ENCODE measurements at regions not wholly inside any gene's neighbourhood (a gene's known extent, or its start where the extent isn't known, plus 50 kb on each side); places are given as distances from the start of the nearest gene placed in this dataset.

DNA sequence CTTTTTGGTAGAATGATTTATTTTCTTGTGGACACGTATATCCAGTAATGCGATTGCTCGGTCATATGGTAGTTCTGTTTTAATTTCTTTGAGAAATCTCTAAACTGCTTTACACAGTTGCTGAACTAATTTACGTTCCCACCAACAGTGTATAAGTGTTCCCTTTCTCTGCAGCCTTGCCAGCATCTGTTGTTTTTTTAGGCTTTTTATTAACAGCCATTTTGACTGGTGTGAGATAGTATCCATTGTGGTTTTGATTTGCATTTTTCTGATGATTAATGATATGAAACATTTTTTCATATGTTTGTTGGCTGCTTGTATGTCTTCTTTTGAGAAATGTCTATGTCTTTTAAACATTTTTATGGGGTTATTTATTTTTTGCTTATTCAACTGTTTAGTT is 196.7 kb downstream of the MOXD1 start:
- Histone ChIP-seq H3K4me1 (ENCODE audit: insufficient read depth) (no peaks in the 10 kb centered on the region), H3K9me3 (no peaks in the 10 kb centered on the region), H3K27me3 (no peaks in the 10 kb centered on the region), H3K36me3 (no peaks in the 10 kb centered on the region), H3K27ac (no peak overlapping the region), H3K4me3 (no peak overlapping the region)
- intact Hi-C loops (cut with DNase I) = no loop called here
- DNase-seq = no peak
- no peak for TF ChIP-seq POLR2A (IDR thresholded peaks at IDR 0.05)
- TF ChIP-seq EP300 (IDR thresholded peaks at IDR 0.05) = no peak
- TF ChIP-seq, protein P1, sequence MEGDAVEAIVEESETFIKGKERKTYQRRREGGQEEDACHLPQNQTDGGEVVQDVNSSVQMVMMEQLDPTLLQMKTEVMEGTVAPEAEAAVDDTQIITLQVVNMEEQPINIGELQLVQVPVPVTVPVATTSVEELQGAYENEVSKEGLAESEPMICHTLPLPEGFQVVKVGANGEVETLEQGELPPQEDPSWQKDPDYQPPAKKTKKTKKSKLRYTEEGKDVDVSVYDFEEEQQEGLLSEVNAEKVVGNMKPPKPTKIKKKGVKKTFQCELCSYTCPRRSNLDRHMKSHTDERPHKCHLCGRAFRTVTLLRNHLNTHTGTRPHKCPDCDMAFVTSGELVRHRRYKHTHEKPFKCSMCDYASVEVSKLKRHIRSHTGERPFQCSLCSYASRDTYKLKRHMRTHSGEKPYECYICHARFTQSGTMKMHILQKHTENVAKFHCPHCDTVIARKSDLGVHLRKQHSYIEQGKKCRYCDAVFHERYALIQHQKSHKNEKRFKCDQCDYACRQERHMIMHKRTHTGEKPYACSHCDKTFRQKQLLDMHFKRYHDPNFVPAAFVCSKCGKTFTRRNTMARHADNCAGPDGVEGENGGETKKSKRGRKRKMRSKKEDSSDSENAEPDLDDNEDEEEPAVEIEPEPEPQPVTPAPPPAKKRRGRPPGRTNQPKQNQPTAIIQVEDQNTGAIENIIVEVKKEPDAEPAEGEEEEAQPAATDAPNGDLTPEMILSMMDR (IDR thresholded peaks at IDR 0.05) = no peak
- WGBS, 3 donors = 72 to 95% (median 79%) methylated on average over 4 of the region's 4 CpGs

DNA sequence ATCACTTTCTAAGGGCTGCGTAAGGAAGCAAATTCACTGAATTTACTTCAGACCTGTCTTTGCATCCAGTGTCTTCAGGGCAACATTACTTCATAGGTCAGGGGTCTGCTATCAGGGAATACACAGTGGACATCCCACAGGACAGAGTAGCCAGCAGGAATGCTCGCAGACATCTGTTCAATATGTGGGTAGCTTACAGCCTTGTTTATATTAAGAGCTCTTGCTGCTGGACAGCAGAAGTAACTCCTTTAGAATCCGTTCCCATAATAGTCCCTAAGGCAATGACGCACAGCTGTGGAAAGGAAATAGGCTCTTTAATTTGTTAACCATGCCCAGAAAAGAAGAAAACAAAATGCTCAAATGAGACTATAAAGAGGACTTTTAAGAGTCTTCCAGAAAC is 198.7 kb downstream of the MOXD1 start:
- Histone ChIP-seq H3K4me1 (ENCODE audit: insufficient read depth) (no peaks in the 10 kb centered on the region), H3K27ac (no peak overlapping the region), H3K9me3 (no peaks in the 10 kb centered on the region), H3K4me3 (no peak overlapping the region), H3K27me3 (no peaks in the 10 kb centered on the region), H3K36me3 (no peaks in the 10 kb centered on the region)
- WGBS, 3 donors = 16 to 24% (median 21%) methylated on average over 4 of the region's 4 CpGs
- intact Hi-C loops (cut with DNase I) = no loop called here
- no peak for DNase-seq
- TF ChIP-seq, protein P1 (IDR thresholded peaks at IDR 0.05) = no peak
- TF ChIP-seq EP300 (IDR thresholded peaks at IDR 0.05) (no peak), POLR2A (IDR thresholded peaks at IDR 0.05) (no peak)

- Histone ChIP-seq H3K36me3 (no peaks in the 10 kb centered on the region), H3K4me3 (no peak overlapping the region), H3K9me3 (no peaks in the 10 kb centered on the region), H3K27ac (no peak overlapping the region), H3K27me3 (no peaks in the 10 kb centered on the region), H3K4me1 (ENCODE audit: insufficient read depth) (no peaks in the 10 kb centered on the region)
- 53 to 70% (median 68%) methylated on average over 3 of the region's 3 CpGs for whole genome bisulfite sequencing, 3 donors
- TF ChIP-seq, protein P1 (IDR thresholded peaks at IDR 0.05) = no peak
- TF ChIP-seq POLR2A (IDR thresholded peaks at IDR 0.05) (no peak), EP300 (IDR thresholded peaks at IDR 0.05) (no peak)
- DNase-seq = no peak
- intact Hi-C loops (cut with DNase I) = no loop called here
Measured at GRCh38 chr6:132199343-132199742, 201.9 kb downstream of the MOXD1 start.

DNA sequence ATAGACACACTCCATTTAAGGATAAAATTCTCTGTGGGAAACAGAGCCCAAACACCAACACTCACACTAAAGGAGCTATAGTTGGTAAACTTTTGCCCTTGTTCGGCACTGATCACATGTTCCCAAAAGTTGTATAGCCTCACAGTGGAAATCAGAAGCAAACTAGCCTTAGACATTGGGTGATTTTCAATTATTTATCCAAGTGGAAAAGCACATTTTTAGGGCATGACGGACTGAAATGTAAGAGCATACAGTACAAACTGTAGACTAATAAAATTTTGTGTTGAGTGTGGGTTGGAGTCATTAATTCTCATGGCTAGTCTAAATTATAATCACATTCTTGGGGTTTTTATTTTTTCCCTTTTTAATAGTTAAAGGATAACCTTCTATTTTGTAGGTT is 202.4 kb downstream of the MOXD1 start:
- intact Hi-C loops (cut with DNase I) = no loop called here
- DNase-seq = no peak
- H3K4me1 ChIP-seq (ENCODE audit: insufficient read depth) = no peaks in the 10 kb centered on the region
- H3K4me3 ChIP-seq = no peak overlapping the region
- H3K27me3 ChIP-seq = no peaks in the 10 kb centered on the region
- WGBS, 3 donors = 76 to 90% (median 89%) methylated on average over 2 of the region's 2 CpGs
- TF ChIP-seq, protein P1 (IDR thresholded peaks at IDR 0.05) = no peak
- TF ChIP-seq EP300 (IDR thresholded peaks at IDR 0.05) = no peak
- TF ChIP-seq POLR2A (IDR thresholded peaks at IDR 0.05) = no peak
- no peak overlapping the region for H3K27ac ChIP-seq
- H3K36me3 ChIP-seq = no peaks in the 10 kb centered on the region
- no peaks in the 10 kb centered on the region for H3K9me3 ChIP-seq

DNA sequence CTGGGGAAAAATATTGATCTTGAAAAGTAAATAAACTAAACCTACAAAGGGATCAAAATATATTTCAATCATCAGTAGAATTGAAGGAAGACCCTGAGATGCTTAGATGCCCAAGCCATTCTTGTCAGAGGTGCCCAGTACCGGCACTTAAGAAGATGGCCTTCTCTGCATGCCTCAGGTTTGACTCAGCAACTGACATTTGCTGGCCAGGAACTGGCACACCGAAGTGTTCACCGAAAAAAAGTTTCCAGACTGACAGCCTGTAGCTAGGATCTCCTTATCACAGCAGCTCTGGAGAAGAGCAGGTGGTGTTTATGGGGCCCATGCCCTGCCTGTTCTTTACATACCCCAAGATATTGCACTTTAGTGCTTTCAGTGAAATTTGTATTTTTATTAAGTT is 203.2 kb downstream of the MOXD1 start:
- intact Hi-C loops (cut with DNase I) = no loop called here
- WGBS, 3 donors = 87 to 95% (median 94%) methylated on average over 3 of the region's 3 CpGs
- TF ChIP-seq, protein P1 (IDR thresholded peaks at IDR 0.05) = no peak
- TF ChIP-seq POLR2A (IDR thresholded peaks at IDR 0.05) (no peak), EP300 (IDR thresholded peaks at IDR 0.05) (no peak)

More for the DNA sequence above, 203.2 kb downstream of the MOXD1 start:
- no peak overlapping the region for H3K27ac ChIP-seq
- no peaks in the 10 kb centered on the region for H3K4me1 ChIP-seq (ENCODE audit: insufficient read depth)
- H3K27me3 ChIP-seq = no peaks in the 10 kb centered on the region
- DNase-seq = no peak
- H3K4me3 ChIP-seq = no peak overlapping the region
- H3K36me3 ChIP-seq = no peaks in the 10 kb centered on the region
- H3K9me3 ChIP-seq = no peaks in the 10 kb centered on the region
